HG02943 (cell line): ENCODE measurements at regions not wholly inside any gene's neighbourhood (a gene's known extent, or its start where the extent isn't known, plus 50 kb on each side); places are given as distances from the start of the nearest gene placed in this dataset.
A peak's percentile ranks its signal among the peaks of the same experiment; 100 is the strongest.
"Not testable (repeated sequence)": the region's sequence is repeated elsewhere in the genome, so short reads cannot be mapped to it uniquely, and the experiment has no call there.

Experiments
- ATAC-seq: cut with Tn5 transposase; IDR thresholded peaks from one replicate; pipeline ENCODE4 v1.9.1; 2021; ENCODE audit warnings: mild to moderate bottlenecking, low read depth, moderate library complexity; ENCODE audit not compliant: unreplicated experiment

DNA sequence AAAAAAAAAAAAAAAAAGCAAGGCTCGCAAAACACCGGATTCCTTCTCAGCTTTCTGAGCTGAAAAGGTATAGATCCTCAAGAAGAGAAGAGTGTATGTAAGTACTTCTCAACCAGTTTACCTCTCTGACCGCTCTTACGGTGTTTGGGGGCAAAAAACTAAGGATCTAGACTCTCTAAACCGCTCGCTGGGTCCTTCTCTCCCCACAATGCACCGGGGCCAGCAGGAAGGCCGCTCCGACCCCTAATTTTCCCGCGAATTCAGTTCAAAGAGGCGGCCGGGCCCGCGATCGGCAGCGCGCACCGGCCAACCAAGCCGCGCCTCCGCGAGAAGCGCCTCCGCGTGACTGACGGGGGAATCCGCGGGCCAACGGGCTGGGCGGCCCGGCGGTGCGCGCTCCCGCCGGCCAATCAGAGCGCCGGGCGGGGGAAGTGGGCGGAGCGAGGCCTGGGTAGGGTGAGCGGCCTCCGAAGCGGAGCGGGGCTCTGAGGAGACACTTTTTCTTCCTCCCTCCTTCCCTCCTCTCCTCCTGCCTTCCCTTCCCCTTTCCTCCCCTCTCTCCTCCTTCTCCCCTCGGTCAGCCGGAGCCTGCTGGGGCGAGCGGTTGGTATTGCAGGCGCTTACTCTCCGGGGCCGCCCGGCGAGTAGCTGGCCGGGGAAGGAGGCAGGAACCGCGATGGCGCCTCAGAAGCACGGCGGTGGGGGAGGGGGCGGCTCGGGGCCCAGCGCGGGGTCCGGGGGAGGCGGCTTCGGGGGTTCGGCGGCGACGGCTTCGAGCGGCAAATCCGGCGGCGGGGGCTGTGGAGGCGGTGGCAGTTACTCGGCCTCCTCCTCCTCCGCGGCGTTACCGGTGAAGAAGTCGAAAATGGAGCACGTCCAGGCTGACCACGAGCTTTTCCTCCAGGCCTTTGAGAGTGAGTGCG, 93.0 kb downstream of the CRLF3 start:
- ATAC-seq: peak; percentile 77

- ATAC-seq: not testable (repeated sequence)
Observed at GRCh38 chr17:30730837-30731209, 93.7 kb downstream of the CRLF3 start.

DNA sequence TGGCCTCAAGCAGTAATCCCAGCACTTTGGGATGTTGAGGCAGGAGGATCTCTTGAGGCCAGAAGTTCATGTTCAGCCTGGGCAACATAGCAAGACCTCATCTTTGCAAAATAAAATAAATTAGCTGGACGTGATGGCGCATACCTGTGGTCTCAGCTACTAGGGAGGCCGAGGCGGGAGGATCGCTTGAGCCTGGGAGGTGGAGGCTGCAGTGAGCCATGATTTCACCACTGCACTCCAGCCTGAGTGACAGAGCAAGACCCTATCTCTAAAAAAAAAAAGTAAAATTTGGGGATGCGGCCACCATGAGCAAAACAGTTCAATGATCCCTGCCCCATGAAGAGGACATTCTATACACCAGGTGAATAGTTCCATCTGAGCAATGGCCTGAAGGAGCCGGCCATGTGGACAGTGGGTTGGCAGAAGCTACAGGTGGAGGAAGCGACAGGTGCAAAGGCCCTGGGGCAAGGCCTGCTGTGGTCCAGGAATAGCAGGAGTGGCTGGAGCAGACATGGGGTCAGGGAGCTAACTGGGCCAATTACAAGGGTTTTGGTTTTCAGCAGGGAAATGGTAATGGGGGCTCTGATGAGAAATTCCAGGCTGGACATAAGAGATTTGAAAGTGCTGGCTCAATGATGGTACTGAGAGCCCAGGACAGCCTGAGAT, 94.2 kb downstream of the CRLF3 start:
- not testable (repeated sequence) for ATAC-seq

GRCh38 chr17:30729471-30730170, 94.9 kb downstream of the CRLF3 start:
- ATAC-seq: not testable (repeated sequence)

- ATAC-seq: not testable (repeated sequence)
Observed at GRCh38 chr17:30727517-30727916, 97.0 kb downstream of the CRLF3 start.

DNA sequence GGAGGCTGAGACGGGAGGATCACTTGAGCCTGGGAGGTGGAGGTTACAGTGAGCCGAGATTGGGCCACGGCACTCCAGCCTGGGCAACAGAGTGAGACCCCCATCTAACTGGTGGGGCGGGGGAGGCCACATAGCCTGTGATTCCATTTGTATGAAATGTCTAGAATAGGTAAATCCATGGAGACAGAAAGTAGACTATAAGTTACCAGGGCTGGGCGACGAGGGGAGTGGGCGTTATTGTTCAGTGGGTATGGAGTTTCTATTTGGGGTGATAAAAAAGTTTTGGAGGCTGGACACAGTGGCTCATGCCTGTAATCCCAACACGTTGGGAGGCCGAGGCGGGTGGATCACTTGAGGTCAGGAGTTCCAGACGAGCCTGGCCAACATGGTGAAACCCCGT, 97.8 kb downstream of the CRLF3 start:
- ATAC-seq: not testable (repeated sequence)

GRCh38 chr17:30726310-30726709, 98.2 kb downstream of the CRLF3 start:
- ATAC-seq: not testable (repeated sequence)

DNA sequence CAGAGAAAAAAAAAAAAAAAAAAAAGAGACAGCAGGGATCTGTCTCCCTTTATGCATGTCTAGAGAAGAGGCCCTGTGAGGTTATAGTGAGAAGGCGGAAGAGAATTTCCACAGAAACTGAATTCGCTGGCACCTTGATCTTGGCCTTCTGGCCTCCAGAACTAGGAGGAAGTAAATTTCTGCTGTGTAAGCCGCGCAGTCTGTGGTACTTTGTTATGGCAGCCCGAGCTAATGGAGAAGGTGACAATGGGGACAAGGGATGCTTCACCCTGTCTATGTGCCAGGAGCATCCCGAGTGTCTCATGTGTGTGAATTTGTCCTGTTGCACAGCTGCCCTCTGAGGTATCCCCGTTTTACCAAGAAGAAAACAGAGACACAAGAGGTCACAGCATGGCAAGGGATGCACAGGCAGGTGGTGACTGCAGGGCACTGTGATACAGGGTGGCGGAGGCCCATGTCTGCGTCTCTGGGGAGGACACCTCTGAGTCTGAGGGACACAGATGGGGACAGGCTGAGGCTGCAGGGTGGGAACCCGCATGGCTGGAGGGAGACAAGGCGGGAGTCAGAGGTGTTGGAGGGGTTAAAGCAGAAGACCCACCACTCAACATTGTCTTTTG, 100.3 kb downstream of the CRLF3 start:
- ATAC-seq: not testable (repeated sequence)

- not testable (repeated sequence) for ATAC-seq
Observed at GRCh38 chr17:30722114-30722780, 102.2 kb downstream of the CRLF3 start.

DNA sequence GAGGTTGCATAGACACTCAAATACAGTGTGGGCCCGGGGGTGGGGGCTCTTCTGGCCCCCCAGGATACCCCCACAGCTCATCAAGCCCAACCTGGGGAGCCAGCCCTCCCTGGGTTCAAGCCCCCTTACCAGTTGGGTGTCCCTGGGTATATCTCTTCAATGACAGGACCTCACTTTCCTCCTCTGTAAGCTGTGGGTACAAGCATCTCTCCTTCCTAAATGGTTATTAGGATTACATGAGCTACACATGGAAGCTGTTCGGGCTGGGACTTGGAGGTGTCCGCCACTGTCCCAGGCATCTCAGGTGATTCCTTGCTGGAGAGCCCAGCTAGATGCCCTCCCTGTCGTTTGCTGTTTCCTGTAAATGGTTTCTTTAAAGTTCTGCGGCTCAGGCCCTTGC, 103.5 kb downstream of the CRLF3 start:
- not testable (repeated sequence) for ATAC-seq

GRCh38 chr17:30720013-30720471, 104.5 kb downstream of the CRLF3 start:
- ATAC-seq: no peak

DNA sequence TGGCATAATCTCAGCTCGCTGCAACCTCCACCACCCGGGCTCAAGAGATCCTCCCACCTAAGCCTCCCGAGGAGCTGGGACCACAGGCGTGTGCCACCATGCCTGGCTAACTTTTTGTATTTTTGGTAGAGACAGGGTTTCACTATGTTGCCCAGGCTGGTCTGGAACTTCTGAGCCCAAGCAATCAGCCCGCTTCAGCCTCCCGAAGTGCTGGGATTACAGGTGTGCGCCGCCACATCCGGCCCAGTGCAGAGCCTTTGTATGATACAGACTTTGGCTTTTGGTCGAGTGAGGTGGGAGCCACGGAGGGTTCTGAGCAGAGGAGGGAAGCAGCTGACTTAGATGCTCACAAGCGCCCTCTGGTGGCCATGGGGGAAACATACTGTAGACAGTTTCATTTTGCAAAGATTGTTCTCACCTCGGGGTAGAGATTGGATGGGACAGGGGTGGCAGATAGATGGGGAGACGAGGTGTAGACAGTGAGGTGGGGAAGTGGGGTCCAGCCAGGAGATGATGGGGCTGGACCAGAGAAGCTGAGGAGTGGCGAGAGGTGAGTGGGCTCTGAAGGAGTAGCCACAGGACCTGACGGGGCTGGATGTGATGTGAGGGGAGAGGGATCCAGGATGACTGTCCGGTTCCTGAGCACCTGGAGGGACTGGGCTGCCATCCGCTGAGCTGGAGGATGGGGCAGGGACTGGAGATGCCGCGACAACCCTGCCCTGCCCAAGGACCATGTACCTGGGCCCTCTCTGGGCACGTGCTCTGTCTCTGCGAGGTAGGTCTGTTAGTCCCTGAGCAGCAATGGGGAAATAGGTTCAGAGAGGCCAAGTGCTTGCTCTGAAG, 105.1 kb downstream of the CRLF3 start:
- not testable (repeated sequence) for ATAC-seq

DNA sequence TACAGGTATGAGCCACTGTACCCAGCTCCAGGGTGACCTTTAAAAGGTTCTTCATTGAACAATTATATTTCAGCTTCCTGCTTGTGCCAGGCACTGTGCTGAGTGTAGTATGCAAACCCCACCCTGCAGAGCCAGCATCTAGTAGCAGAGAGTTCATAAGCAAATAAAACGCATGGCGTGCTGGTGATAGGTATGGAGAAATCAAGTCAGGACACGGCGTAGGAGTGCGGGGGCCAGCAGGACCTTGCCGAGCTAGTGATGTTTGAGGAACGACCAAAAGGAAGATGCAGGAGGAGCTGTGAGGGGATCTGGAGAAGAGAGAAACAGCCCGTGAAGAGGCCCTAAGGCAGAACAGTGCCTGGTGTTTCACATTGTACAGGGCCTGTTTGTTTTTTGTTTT, 105.8 kb downstream of the CRLF3 start:
- ATAC-seq: not testable (repeated sequence)

GRCh38 chr17:30718099-30718447, 106.4 kb downstream of the CRLF3 start:
- ATAC-seq: not testable (repeated sequence)

DNA sequence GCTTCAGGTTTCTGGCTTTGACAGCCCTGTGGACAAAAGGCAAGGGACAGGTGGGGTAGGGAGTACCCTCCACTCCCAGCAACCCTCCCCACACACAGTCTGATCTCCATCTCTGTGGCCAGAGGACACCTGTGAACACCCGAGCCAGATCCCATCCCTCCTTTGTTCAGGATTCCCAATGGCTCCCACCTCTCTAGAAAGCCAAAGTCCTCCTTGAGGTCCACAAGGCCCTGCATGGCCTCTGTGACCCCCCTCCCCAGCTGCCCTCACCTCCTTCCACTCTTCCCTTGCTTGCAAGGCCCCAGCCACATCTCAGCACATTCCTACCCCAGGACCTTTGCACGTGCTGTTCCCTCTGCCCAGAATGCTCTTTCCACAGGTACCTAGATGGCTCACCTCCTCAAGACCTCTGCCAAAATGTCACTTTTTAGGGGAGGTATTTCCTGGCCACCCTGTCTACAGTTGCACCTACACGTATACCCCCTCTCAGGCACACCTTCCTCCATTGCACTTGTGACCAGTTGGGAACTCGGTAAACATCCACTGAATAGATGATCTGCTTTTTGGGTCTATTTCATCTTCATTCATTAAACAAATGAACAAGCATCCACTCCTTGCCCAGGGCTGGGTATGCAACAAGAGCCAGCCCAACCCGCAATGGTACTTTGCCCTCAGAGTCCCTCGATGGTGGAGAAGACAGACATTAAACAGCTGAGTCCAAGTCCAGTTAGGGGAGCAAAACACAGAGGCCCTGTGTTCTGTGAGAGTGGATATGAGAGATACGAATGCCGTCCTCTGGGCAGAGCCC, 107.0 kb downstream of the CRLF3 start:
- no peak for ATAC-seq

- ATAC-seq: no peak
Observed at GRCh38 chr17:30716461-30717290, 107.8 kb downstream of the CRLF3 start.

DNA sequence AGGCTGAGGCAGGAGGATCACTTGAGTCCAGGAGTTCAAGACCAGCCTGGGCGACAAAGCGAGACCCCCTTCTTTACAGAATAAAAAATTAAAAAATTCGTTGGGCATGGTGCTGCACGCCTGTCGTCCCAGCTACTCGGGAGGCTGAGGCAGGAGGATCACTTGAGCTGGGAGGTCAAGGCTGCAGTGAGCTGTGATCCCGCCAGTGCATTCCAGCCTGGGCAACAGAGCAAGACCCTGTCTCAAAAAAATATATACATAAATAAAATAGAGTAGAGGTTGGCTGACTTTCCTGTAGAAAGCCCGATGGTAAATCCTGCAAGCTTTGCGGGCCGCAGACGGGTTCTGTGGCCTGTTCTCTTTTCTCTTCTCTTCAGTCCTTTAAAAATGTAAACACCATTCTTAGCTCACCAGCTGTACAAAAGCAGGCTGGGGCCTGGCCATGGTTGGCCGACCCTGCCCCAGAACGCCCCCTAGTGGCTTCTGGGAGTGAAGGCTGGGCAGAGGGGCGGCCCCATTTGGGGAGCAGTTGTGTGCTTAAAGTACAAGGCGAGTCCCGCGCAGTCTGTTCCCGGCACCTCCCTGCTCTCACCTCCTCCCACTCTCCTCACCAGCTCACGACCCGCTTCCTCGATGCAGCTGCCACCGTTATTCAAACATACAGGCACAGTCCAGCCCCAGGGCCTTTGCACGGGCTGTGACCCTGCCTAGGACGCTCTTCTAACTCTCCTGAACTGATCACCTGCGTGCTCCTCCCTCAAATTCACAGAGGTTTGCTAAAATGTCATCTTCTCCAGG, 109.5 kb downstream of the CRLF3 start:
- not testable (repeated sequence) for ATAC-seq
